ENCODE measurements at regions not wholly inside any gene's neighbourhood (a gene's known extent, or its start where the extent isn't known, plus 50 kb on each side); places are given as distances from the start of the nearest gene placed in this dataset.

DNA sequence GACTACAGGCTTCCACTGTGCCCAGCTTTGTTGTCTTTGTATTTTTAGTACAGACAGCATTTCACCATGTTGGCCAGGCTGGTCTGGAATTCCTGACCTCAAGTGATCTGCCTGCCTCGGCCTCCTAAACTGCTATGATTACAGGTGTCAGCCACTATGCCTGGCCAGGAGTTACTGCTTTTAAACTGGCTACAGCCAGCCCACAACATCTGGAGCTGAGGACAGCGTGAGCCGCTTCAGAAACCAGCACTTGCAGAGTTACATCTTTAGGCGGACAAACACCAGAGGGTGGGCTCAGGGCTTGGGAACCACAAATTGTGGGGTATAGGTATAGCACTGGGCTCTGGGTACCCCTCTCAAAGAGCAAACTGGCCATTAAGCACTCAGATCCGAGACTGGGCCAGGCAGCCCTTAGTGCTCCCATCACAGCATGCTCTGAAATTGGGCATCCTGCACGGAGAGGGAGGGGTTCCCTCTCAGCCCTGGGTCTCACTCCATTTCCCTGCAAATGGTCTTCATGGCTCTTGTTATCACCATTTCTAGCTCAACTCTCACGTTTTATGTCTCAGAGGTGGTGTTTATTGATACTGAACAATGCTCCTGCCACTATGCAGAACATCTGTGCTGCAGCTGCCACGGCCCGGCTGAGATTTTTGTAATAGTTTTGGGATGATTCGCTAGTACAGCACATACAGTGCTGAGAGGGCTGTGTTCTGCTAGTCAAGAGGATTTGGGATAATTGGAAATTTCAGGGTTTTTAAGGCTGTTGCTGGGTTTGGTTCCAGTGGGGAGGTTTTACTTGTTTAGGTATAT, 146.4 kb upstream of the LYZL2 start:
- H2AFZ ChIP-seq (ENCODE audit: control insufficient read depth, low read length): no peak overlapping the region
- no peak overlapping the region for H3K27ac ChIP-seq (ENCODE audit: control insufficient read depth, insufficient read depth, low read length)

DNA sequence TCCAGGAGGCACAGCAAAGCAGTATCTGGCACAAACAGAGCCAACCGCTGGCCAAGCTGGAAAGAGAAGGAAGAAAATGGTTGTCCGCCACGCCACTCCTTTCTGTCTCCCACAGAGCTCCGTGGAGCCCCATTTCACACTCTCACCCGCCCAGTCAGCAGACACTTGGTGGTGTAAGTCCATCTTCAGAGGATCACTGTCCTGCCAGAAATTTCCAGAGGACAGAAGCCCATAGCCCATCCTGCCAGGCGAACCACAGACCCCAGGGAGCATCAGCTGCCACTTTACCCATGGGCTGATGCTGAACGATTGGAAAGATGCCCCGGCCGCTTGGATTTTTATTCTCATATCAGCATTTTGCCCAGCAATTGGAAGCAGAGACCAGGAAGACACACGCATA, 144.7 kb upstream of the LYZL2 start:
- Histone ChIP-seq H3K36me3 (ENCODE audit: control insufficient read depth in 2 of 2, extremely low read depth in 1 of 2, insufficient read depth in 2 of 2, low read length in 2 of 2) (no peaks in the 10 kb centered on the region), H3K9me3 (ENCODE audit: control insufficient read depth, low read depth, low read length) (peaks cover 11% of the 10 kb centered on the region), H3K4me2 (ENCODE audit: control insufficient read depth, extremely low read depth, insufficient read depth, low read depth, low read length) (no peak overlapping the region), H3K27me3 (ENCODE audit: control insufficient read depth, extremely low read depth, insufficient read depth, low read length) (peaks cover 11% of the 10 kb centered on the region), H2AFZ (ENCODE audit: control insufficient read depth, low read length) (no peak overlapping the region), H3K27ac (ENCODE audit: control insufficient read depth, insufficient read depth, low read length) (no peak overlapping the region), H3K9me1 (ENCODE audit: control insufficient read depth, extremely low read depth, insufficient read depth, low read length) (no peaks in the 10 kb centered on the region), H4K20me1 (ENCODE audit: control insufficient read depth, extremely low read depth, insufficient read depth, low read length) (no peaks in the 10 kb centered on the region), H3K79me2 (ENCODE audit: control insufficient read depth, insufficient read depth, low read length) (no peaks in the 10 kb centered on the region), H3K9ac (ENCODE audit: control insufficient read depth, extremely low read depth, insufficient read depth, low read length) (no peak overlapping the region), H3K4me1 (ENCODE audit: control insufficient read depth, extremely low read depth, insufficient read depth, low read length) (no peaks in the 10 kb centered on the region), H3K4me3 (ENCODE audit: control insufficient read depth in 2 of 3, extremely low read depth in 1 of 3, insufficient read depth in 2 of 3, low read depth in 1 of 3, low read length in 3 of 3) (no peak overlapping the region)
- DNase-seq (ENCODE audit: low read depth, low spot score) (no peak), FAIRE-seq (no peak)
- dilution Hi-C loops (cut with MboI; ENCODE audit: extremely low pct_ligation_motif_present, low sequenced_read_pairs): no loop called here
- TF ChIP-seq EZH2 (IDR thresholded peaks at IDR 0.05; ENCODE audit: low read length): no peak
- TF ChIP-seq, protein P1, sequence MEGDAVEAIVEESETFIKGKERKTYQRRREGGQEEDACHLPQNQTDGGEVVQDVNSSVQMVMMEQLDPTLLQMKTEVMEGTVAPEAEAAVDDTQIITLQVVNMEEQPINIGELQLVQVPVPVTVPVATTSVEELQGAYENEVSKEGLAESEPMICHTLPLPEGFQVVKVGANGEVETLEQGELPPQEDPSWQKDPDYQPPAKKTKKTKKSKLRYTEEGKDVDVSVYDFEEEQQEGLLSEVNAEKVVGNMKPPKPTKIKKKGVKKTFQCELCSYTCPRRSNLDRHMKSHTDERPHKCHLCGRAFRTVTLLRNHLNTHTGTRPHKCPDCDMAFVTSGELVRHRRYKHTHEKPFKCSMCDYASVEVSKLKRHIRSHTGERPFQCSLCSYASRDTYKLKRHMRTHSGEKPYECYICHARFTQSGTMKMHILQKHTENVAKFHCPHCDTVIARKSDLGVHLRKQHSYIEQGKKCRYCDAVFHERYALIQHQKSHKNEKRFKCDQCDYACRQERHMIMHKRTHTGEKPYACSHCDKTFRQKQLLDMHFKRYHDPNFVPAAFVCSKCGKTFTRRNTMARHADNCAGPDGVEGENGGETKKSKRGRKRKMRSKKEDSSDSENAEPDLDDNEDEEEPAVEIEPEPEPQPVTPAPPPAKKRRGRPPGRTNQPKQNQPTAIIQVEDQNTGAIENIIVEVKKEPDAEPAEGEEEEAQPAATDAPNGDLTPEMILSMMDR (optimal IDR thresholded peaks at IDR 0.05 in 1 of 3, IDR thresholded peaks at IDR 0.05 in 1 of 3, conservative IDR thresholded peaks at IDR 0.05 in 1 of 3; ENCODE audit: extremely low read depth in 1 of 3, insufficient read depth in 2 of 3, low read length in 3 of 3): no peak

More for the DNA sequence above, 146.4 kb upstream of the LYZL2 start:
- Histone ChIP-seq H3K9me3 (ENCODE audit: control insufficient read depth, low read depth, low read length) (peaks cover 2% of the 10 kb centered on the region), H3K4me2 (ENCODE audit: control insufficient read depth, extremely low read depth, insufficient read depth, low read depth, low read length) (no peak overlapping the region), H3K4me1 (ENCODE audit: control insufficient read depth, extremely low read depth, insufficient read depth, low read length) (no peaks in the 10 kb centered on the region), H3K79me2 (ENCODE audit: control insufficient read depth, insufficient read depth, low read length) (no peaks in the 10 kb centered on the region), H3K4me3 (ENCODE audit: control insufficient read depth in 2 of 3, extremely low read depth in 1 of 3, insufficient read depth in 2 of 3, low read depth in 1 of 3, low read length in 3 of 3) (no peak overlapping the region), H3K36me3 (ENCODE audit: control insufficient read depth in 2 of 2, extremely low read depth in 1 of 2, insufficient read depth in 2 of 2, low read length in 2 of 2) (no peaks in the 10 kb centered on the region), H3K9ac (ENCODE audit: control insufficient read depth, extremely low read depth, insufficient read depth, low read length) (no peak overlapping the region), H4K20me1 (ENCODE audit: control insufficient read depth, extremely low read depth, insufficient read depth, low read length) (no peaks in the 10 kb centered on the region), H3K27me3 (ENCODE audit: control insufficient read depth, extremely low read depth, insufficient read depth, low read length) (peaks cover 15% of the 10 kb centered on the region), H3K9me1 (ENCODE audit: control insufficient read depth, extremely low read depth, insufficient read depth, low read length) (no peaks in the 10 kb centered on the region)
- DNase-seq (ENCODE audit: low read depth, low spot score): no peak
- dilution Hi-C loops (cut with MboI; ENCODE audit: extremely low pct_ligation_motif_present, low sequenced_read_pairs): no loop called here
- TF ChIP-seq EZH2 (IDR thresholded peaks at IDR 0.05; ENCODE audit: low read length): no peak
- TF ChIP-seq, protein P1 (optimal IDR thresholded peaks at IDR 0.05 in 1 of 3, IDR thresholded peaks at IDR 0.05 in 1 of 3, conservative IDR thresholded peaks at IDR 0.05 in 1 of 3; ENCODE audit: extremely low read depth in 1 of 3, insufficient read depth in 2 of 3, low read length in 3 of 3): no peak
- FAIRE-seq: no peak
